Neural progenitor cell (in vitro differentiated cells): ENCODE measurements at regions not wholly inside any gene's neighbourhood (a gene's known extent, or its start where the extent isn't known, plus 50 kb on each side); places are given as distances from the start of the nearest gene placed in this dataset.

ENCODE experiments used
- CTCF ChIP-seq: fragments of 200-600 bp; sonication (generic); IDR thresholded peaks from 2 replicates; pipeline ENCODE4 v1.5.1; 2017; ENCODE audit warnings: antibody characterized with exemption, mild to moderate bottlenecking
- EZH2 ChIP-seq: fragments of 200-600 bp; sonication (generic); IDR thresholded peaks from 2 replicates; pipeline ENCODE4 v1.6.1; 2017; ENCODE audit warnings: antibody characterized with exemption, mild to moderate bottlenecking, moderate library complexity

GRCh38 chr11:27864611-27865010 lies 164.4 kb upstream of the BDNF start:
- TF ChIP-seq CTCF: no peak
- TF ChIP-seq EZH2: no peak
